Immature natural killer cell (primary cell): ENCODE measurements at regions not wholly inside any gene's neighbourhood (a gene's known extent, or its start where the extent isn't known, plus 50 kb on each side); places are given as distances from the start of the nearest gene placed in this dataset.

Experiments used
- DNase-seq, 3 donors: peaks; one replicate each; pipeline ENCODE4 v3.0.0; 2022; ENCODE audit warnings: mixed read lengths in 1 of 3
- H3K27ac Mint-ChIP-seq, 6 donors: one replicate each; pipeline ENCODE4 v1.8.0; 2020; ENCODE audit warnings: mixed read lengths in 6 of 6, mild to moderate bottlenecking in 5 of 6, inconsistent platforms in 4 of 6, moderate library complexity in 3 of 6
- H3K27me3 Mint-ChIP-seq, 3 donors: one replicate each; pipeline ENCODE4 v1.8.0; 2020 to 2021; ENCODE audit warnings: low read depth in 3 of 3, mild to moderate bottlenecking in 3 of 3, mixed read lengths in 3 of 3, moderate library complexity in 3 of 3, inconsistent platforms in 1 of 3
- H3K36me3 Mint-ChIP-seq, 3 donors: one replicate each; pipeline ENCODE4 v1.8.0; 2020; ENCODE audit warnings: mixed read lengths in 3 of 3, inconsistent platforms in 2 of 3, mild to moderate bottlenecking in 2 of 3
- H3K4me1 Mint-ChIP-seq, 2 donors: one replicate each; pipeline ENCODE4 v1.8.0; 2020; ENCODE audit warnings: inconsistent platforms in 2 of 2, mild to moderate bottlenecking in 2 of 2, mixed read lengths in 2 of 2, moderate library complexity in 1 of 2
- H3K4me3 Mint-ChIP-seq, 5 donors: one replicate each; pipeline ENCODE4 v1.8.0; 2020; ENCODE audit warnings: mild to moderate bottlenecking in 5 of 5, mixed read lengths in 5 of 5, inconsistent platforms in 3 of 5, moderate library complexity in 3 of 5
- H3K9me3 Mint-ChIP-seq, 6 donors: one replicate each; pipeline ENCODE4 v1.8.0; 2020; ENCODE audit warnings: mild to moderate bottlenecking in 6 of 6, mixed read lengths in 6 of 6, inconsistent platforms in 4 of 6, moderate library complexity in 3 of 6

- no peak overlapping the region for H3K27ac Mint-ChIP-seq
- DNase-seq: no peak
Observed at GRCh38 chr2:66717973-66718372, 283.0 kb downstream of the MEIS1 start.

DNA sequence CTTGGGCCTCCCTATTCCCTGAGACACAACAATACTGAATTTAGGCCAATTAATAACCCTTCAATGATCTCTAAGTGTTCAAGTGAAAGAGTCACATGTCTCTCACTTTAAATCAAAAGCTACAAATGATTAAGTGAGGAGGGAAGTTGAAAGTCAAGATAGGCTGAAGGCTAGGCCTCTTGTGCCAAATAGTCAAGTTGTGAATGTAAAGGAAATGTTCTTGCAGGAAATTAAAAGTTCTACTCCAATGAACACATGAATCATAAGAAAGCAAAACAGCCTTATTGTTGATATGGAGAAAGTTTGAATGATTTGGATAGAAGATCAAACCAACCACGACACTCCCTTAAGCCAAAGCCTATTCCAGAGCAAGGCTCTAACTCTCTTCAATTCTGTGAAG is 286.9 kb downstream of the MEIS1 start:
- H3K27me3 Mint-ChIP-seq: peaks cover 0 to 6% (median 0%) of the 10 kb centered on the region in 3 donors
- H3K36me3 Mint-ChIP-seq: no peaks in the 10 kb centered on the region
- peaks cover 0 to 6% (median 3%) of the 10 kb centered on the region in 6 donors for H3K9me3 Mint-ChIP-seq
- DNase-seq: no peak
- H3K4me1 Mint-ChIP-seq: no peaks in the 10 kb centered on the region
- H3K27ac Mint-ChIP-seq: no peak overlapping the region
- H3K4me3 Mint-ChIP-seq: no peak overlapping the region

More at GRCh38 chr2:66717973-66718372, 283.0 kb downstream of the MEIS1 start:
- H3K4me1 Mint-ChIP-seq: no peaks in the 10 kb centered on the region
- H3K9me3 Mint-ChIP-seq: peaks cover 0 to 11% (median 3%) of the 10 kb centered on the region in 6 donors
- H3K27me3 Mint-ChIP-seq: peaks cover 0 to 7% (median 0%) of the 10 kb centered on the region in 3 donors
- H3K36me3 Mint-ChIP-seq: no peaks in the 10 kb centered on the region
- H3K4me3 Mint-ChIP-seq: no peak overlapping the region

- Mint-ChIP-seq H3K27me3 (peaks cover 0 to 2% (median 0%) of the 10 kb centered on the region in 3 donors), H3K9me3 (peaks cover 0 to 6% (median 3%) of the 10 kb centered on the region in 6 donors), H3K36me3 (no peaks in the 10 kb centered on the region), H3K27ac (no peak overlapping the region), H3K4me3 (no peak overlapping the region), H3K4me1 (no peaks in the 10 kb centered on the region)
- no peak for DNase-seq
Observed at GRCh38 chr2:66724241-66724640, 289.3 kb downstream of the MEIS1 start.

GRCh38 chr2:66729416-66730330 is 294.7 kb downstream of the MEIS1 start:
- Mint-ChIP-seq H3K27me3 (peaks cover 0 to 3% (median 3%) of the 10 kb centered on the region in 3 donors), H3K27ac (no peak overlapping the region), H3K4me3 (no peak overlapping the region), H3K4me1 (no peaks in the 10 kb centered on the region), H3K9me3 (peaks cover 0 to 2% (median 0%) of the 10 kb centered on the region in 6 donors), H3K36me3 (no peaks in the 10 kb centered on the region)
- no peak for DNase-seq

- H3K4me1 Mint-ChIP-seq: no peaks in the 10 kb centered on the region
- no peak overlapping the region for H3K4me3 Mint-ChIP-seq
- no peaks in the 10 kb centered on the region for H3K36me3 Mint-ChIP-seq
- H3K27ac Mint-ChIP-seq: no peak overlapping the region
- peaks cover 0 to 3% (median 3%) of the 10 kb centered on the region in 3 donors for H3K27me3 Mint-ChIP-seq
- DNase-seq: no peak
- H3K9me3 Mint-ChIP-seq: peaks cover 0 to 2% (median 0%) of the 10 kb centered on the region in 6 donors
Observed at GRCh38 chr2:66730441-66730840, 295.5 kb downstream of the MEIS1 start.

DNA sequence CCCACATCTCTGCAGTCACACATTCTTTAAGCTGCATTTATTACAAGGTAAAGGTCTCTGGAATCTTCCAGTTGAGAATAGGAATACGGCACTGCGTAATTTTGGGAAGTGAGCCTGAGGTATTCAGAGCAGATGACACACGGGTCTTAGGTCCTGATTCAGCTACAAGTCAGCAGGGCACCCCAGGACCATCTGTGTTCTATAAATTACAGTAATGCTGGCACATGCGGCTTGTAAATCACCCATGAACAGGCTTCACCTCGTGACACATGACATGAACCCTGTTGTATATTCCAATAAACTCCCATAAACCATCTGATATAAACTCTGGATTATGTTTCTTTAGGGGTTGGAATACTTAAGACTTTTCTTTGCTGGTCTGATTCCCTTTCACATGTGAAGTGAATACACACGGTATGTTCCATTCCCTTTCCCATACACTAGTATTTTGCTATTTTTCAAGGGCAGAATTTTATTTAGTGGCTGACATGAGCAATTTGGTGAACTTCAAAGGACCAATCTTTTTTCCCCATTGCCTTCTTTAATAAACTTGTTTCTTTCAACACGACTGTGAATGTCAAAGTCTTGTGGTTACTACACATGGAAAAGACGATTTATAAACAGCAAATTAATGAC is 298.6 kb downstream of the MEIS1 start:
- no peaks in the 10 kb centered on the region for H3K4me1 Mint-ChIP-seq
- peaks cover 0 to 6% (median 3%) of the 10 kb centered on the region in 3 donors for H3K27me3 Mint-ChIP-seq
- no peak overlapping the region for H3K4me3 Mint-ChIP-seq
- no peak for DNase-seq
- no peak overlapping the region for H3K27ac Mint-ChIP-seq
- peaks cover 0 to 2% (median 0%) of the 10 kb centered on the region in 6 donors for H3K9me3 Mint-ChIP-seq
- H3K36me3 Mint-ChIP-seq: no peaks in the 10 kb centered on the region

GRCh38 chr2:66748939-66749338 is 314.0 kb downstream of the MEIS1 start:
- H3K4me1 Mint-ChIP-seq: peaks cover 4 to 10% of the 10 kb centered on the region in 2 donors
- no peaks in the 10 kb centered on the region for H3K36me3 Mint-ChIP-seq
- no peak overlapping the region for H3K4me3 Mint-ChIP-seq
- no peak overlapping the region for H3K27ac Mint-ChIP-seq
- no peaks in the 10 kb centered on the region for H3K9me3 Mint-ChIP-seq
- peaks cover 0 to 2% (median 0%) of the 10 kb centered on the region in 3 donors for H3K27me3 Mint-ChIP-seq
- DNase-seq: no peak

DNA sequence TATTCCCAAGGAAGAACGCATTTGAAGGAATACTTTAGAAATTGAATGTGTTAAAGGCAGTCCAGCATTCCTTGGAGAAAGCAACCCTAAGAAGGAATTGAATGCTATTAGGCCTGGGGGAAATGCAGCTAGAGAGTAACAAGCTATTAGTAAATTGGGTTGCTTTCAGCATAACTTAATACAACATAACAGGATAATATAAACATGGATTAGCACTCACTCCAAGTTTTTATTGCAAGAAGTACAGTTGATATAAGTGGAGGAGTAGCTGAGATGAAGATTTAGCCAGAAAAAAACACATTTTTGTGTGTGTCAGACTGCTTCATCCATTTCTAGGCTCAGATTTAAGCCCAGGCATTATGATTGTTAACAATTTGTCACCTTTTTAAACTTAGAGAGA is 314.6 kb downstream of the MEIS1 start:
- H3K4me1 Mint-ChIP-seq: peaks cover 4 to 10% of the 10 kb centered on the region in 2 donors
- DNase-seq: no peak
- no peaks in the 10 kb centered on the region for H3K36me3 Mint-ChIP-seq
- H3K27me3 Mint-ChIP-seq: peaks cover 0 to 2% (median 0%) of the 10 kb centered on the region in 3 donors
- H3K4me3 Mint-ChIP-seq: no peak overlapping the region
- H3K27ac Mint-ChIP-seq: no peak overlapping the region
- H3K9me3 Mint-ChIP-seq: no peaks in the 10 kb centered on the region

GRCh38 chr2:66753257-66753656 is 318.3 kb downstream of the MEIS1 start:
- peaks cover 0 to 15% (median 0%) of the 10 kb centered on the region in 6 donors for H3K9me3 Mint-ChIP-seq
- peaks cover 4 to 8% of the 10 kb centered on the region in 2 donors for H3K4me1 Mint-ChIP-seq
- DNase-seq: no peak
- H3K4me3 Mint-ChIP-seq: no peak overlapping the region
- no peak overlapping the region for H3K27ac Mint-ChIP-seq
- peaks cover 0 to 2% (median 0%) of the 10 kb centered on the region in 3 donors for H3K27me3 Mint-ChIP-seq
- H3K36me3 Mint-ChIP-seq: no peaks in the 10 kb centered on the region

DNA sequence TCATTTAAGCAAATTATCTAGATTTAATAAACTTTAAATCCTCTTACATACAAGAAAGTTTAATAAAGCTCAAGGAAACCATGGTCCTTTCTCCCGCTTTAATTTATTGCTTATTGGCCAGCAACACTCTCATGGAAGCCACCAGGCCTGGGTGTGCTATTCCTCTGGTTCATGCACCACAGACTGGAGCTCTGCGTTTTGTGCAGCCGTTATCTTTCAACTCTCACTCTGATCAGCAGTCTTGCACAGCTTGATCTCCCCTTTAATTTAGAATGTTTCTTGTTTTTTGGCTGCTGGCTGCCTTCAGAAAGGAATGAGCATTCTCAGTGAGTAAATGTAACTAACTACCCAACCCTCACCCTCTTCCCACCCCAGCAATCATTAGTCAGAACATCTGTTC is 318.7 kb downstream of the MEIS1 start:
- Mint-ChIP-seq H3K4me1 (peaks cover 4% of the 10 kb centered on the region in 2 donors), H3K4me3 (no peak overlapping the region), H3K27ac (no peak overlapping the region), H3K36me3 (no peaks in the 10 kb centered on the region), H3K9me3 (peaks cover 0 to 15% (median 0%) of the 10 kb centered on the region in 6 donors), H3K27me3 (peaks cover 0 to 2% (median 0%) of the 10 kb centered on the region in 3 donors)
- DNase-seq: no peak

GRCh38 chr2:66755974-66756373 is 321.0 kb downstream of the MEIS1 start:
- no peaks in the 10 kb centered on the region for H3K4me1 Mint-ChIP-seq
- H3K27ac Mint-ChIP-seq: no peak overlapping the region
- peaks cover 0 to 2% (median 0%) of the 10 kb centered on the region in 3 donors for H3K27me3 Mint-ChIP-seq
- no peak overlapping the region for H3K4me3 Mint-ChIP-seq
- no peaks in the 10 kb centered on the region for H3K36me3 Mint-ChIP-seq
- H3K9me3 Mint-ChIP-seq: peaks cover 0 to 15% (median 0%) of the 10 kb centered on the region in 6 donors
- DNase-seq: no peak

DNA sequence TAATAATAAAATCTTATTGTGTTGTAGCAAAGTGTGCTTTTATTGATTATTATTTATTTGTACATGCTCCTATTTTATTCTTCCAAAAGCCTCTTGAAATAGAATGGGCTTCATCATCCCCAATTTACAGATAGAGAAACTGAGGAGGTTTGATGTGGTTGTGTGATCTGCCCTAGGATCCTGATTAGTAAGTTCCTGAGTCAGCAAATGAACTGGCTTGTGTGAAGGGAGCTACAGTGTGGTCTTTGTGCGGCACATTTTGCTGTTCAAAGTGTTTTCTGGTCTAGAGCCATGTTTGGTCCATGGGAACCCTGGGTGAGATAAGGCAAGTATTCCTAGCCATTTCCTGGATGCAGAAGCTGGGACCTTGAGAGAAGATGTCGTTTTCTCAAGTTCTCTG is 326.9 kb downstream of the MEIS1 start:
- Mint-ChIP-seq H3K4me3 (no peak overlapping the region), H3K27ac (no peak overlapping the region), H3K36me3 (no peaks in the 10 kb centered on the region), H3K9me3 (peaks cover 0 to 5% (median 0%) of the 10 kb centered on the region in 6 donors), H3K4me1 (no peaks in the 10 kb centered on the region), H3K27me3 (peaks cover 0 to 2% (median 0%) of the 10 kb centered on the region in 3 donors)
- no peak for DNase-seq

- Mint-ChIP-seq H3K4me1 (no peaks in the 10 kb centered on the region), H3K9me3 (peaks cover 0 to 2% (median 0%) of the 10 kb centered on the region in 6 donors), H3K27ac (no peak overlapping the region), H3K4me3 (no peak overlapping the region), H3K36me3 (no peaks in the 10 kb centered on the region), H3K27me3 (peaks cover 0 to 2% (median 0%) of the 10 kb centered on the region in 3 donors)
- no peak for DNase-seq
Observed at GRCh38 chr2:66762761-66763160, 327.8 kb downstream of the MEIS1 start.

DNA sequence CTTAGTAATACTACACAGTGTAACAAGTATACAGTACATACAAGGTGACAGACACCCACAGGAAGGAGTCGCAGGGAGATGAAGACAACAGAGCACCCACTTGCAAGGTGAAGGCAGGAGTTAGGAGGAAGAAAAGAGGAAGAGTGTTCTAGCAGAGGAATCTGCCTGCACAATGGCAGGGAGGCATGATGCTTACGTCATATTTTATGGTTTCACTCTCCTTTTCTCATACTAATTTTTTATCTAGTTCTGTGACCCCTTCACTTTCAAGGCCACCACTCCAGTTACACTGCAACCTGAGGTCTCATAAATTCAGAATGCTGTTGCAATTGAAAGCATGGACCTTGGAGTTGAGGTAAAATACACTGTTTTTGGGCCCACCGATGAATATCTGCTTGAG is 331.7 kb downstream of the MEIS1 start:
- no peaks in the 10 kb centered on the region for H3K9me3 Mint-ChIP-seq
- H3K4me1 Mint-ChIP-seq: no peaks in the 10 kb centered on the region
- no peak overlapping the region for H3K27ac Mint-ChIP-seq
- no peaks in the 10 kb centered on the region for H3K36me3 Mint-ChIP-seq
- H3K27me3 Mint-ChIP-seq: peaks cover 0 to 2% (median 1%) of the 10 kb centered on the region in 3 donors
- DNase-seq: no peak
- H3K4me3 Mint-ChIP-seq: no peak overlapping the region
